ENCODE measurements at regions not wholly inside any gene's neighbourhood (a gene's known extent, or its start where the extent isn't known, plus 50 kb on each side); places are given as distances from the start of the nearest gene placed in this dataset.

GRCh38 chr11:69905611-69906452, 86.6 kb upstream of the FGF3 start:
- no peak for DNase-seq

DNA sequence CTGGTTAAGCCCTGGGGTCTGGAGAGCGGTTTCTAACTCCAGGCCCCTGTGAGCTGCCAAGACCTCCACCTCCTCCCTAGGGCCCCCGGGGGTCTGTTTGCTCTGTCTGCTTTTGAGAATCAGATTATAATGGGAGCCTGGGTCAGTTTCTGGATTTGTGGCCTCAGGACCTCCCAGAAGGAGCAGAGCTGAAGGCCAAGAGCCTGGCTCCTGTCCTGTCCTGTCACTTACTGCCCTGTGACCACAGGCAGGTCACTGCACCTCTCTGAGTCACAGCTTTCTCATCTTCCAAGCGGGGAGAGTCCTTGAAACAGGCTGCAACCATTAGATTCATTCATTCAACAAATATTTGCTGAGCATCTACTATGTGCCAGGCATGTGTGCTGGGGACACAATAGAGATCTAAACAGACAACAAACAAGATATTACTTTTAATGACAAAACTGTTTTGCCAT, 87.3 kb upstream of the FGF3 start:
- DNase-seq = no peak

- no peak for DNase-seq
These were observed 88.4 kb upstream of the FGF3 start for GRCh38 chr11:69907611-69908010.

GRCh38 chr11:69908511-69909220, 89.5 kb upstream of the FGF3 start:
- no peak for DNase-seq

DNA sequence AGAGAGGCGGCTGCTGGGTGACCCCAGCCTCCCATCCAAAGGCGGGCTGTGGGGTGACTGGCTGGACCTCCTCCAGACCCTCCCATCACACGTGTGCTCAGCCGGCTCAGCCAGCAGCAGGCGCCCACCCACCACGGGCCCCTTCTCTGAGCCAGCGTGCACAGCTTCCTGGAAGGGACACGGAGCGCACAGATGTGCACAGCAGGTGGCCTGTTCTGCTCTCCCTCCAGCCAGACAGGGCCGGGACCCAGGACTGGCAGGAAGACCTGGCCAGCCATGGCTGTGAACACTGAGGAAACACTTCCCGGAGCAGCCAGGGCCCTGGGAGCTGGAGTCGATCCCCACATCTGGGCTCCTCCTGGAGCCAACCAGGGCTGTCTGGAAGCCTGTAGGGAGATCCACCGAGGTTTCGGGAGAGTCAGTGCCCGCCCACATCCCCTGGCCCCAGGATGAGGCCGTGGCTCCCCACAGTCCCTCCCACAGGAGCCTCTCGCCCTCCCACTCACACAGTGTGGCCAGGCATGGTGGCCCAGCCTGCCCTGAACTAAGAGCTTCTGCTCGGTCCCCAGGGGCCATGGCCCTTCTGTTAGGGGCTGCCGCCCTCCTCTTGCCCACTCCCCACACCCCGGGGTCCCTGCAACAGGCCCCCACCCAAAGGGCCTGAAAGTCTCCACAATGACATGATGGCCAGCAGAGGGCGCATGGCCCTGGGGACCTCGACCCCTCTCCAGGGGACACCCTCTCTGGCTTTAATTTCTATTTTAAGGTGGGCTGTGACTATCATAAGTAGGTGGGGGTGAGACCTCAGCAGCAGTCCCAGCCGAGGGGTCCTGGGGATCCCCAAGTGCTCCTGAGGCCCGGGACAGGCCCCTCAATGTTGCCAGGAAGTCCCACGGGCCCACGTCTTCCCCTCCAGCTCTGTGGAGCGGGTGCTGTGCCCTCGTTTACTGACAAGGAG, 90.6 kb upstream of the FGF3 start:
- DNase-seq = no peak

GRCh38 chr11:69910519-69911309, 91.5 kb upstream of the FGF3 start:
- DNase-seq = no peak

DNA sequence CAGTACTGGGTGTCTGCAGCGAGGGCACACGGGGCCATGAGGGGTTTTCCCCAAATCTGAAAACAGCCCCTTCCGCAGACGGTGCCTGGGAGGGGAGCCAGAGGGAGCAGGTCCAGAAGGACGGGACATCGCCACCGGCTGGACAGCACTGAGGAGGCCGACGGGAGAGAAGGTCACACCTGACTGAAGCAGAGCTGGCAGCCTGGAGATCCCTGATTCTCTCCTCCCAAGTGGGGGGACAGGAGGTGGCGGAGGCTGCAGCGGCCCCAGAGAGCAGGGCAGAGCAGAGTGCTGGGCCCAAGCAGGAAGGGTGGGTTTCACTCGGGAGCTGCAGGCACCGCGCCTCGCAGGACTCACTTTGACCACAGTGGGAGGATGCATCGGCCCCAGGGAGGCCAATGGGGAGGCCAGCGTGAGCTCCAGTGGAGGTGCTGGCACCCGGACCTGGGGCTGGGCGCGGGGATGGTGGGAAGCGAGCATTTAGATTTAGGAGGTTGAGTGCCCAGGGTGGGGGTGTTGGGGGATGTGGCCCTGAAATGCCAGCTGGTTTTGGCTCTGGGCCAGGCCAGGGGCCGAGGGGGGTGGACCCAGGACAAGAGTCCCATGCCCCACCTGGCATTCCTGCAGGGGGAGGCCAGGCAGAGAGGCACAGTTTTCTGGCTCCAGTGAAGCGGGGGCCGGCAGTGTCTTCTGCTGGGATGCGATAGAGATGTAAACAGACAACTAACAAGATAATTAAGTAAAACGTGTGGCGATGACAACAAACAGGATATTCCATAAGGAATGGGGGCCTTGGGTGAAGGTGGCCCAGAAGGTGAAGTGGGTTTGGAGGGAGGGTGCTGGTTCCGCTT, 92.3 kb upstream of the FGF3 start:
- no peak for DNase-seq

DNA sequence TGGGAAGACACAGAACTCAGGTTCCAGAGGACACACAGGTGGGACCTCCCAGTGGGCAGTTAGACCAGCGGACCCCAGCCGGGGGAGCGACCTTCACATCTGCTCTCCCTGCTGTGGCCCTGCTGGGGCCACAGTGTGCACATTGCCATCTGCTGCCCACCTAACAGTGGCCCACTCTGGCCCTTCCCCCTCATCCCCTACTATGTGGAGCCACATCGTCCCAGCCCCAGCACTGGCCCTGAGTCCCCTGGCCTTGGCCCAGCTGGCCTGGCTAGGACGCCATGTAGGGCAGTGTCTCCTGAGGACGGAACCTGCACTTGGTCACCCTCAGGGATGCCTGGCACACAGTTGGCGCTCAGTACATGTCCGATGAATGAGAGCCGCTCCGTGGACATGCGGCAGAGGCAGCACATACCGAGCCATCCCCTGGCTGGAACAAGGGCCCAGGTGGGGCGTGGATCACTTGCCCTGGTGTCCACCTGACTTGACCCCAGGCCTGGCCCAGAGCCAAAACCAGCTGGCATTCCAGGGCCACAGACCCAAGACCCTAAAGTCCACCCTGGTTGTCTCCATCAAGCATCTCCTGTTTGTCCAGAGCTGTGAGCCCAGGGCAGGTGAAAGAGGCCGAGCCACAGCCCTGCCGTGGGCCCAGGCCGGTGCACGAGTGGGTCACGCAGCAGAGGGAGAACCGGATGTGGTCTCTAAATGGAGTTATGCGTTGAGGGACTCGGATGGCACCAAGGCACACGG, 93.1 kb upstream of the FGF3 start:
- DNase-seq = no peak

GRCh38 chr11:69912911-69913451, 93.8 kb upstream of the FGF3 start:
- DNase-seq = no peak

GRCh38 chr11:69913591-69914285, 94.5 kb upstream of the FGF3 start:
- no peak for DNase-seq

DNA sequence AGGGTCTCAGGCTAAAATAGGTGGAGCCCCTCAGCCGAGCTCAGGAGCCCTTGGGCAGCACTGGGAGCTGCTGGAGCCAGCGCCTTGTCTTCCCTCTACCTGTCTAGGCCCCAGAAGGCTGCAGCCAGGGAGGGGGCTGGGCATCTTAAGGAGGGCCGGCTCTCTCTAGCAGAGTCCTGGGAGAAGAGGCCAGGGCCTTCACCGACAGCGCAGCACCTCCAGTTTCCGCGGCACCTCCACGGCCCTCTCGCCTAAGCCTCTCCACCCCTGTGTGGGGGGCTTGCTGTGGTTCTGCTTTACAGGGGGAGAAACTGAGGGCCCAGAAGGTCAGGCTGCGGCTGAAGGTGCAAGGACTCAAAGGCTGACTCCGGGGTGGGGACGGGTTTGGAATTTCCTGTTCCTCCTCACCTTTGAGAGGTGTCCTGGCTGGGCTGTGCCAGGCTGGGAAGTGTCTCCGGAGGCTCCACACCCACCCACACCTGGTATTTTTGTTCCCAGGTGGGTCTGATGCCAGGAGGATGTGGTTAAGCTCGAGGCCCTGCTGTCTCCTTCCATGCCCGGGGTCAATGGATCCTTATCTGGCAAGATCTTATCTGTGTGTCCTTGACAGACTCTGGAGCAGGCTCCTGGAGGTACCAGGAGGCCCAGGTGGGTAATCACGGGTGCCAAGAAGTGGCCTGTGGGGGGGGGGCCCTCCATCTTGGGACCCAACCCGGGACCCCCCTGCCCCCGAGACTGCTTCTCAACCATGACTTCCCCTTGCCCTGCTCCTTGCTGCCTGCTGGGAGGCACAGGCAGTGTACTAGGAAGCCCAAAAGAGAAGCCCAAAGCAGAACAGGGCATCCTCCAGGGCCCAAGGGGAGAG, 95.3 kb upstream of the FGF3 start:
- no peak for DNase-seq

DNA sequence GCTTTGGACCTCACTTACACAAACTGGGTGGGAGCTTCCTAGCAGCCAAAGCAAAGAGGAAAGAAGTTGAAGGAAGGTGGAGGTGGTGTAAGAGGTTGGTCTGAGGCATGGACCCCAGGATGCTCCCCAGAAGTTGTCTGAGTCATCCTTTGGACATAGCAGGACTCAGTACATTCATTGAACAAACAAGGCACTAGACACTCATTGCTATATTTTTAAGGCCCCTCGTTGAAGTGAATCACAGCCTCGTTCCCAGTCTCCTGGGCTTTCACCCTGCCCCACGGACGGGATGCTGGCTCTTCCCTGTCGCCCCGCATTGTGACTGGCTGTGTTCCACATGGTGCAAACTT, 95.9 kb upstream of the FGF3 start:
- DNase-seq = no peak

GRCh38 chr11:69915501-69916250, 96.5 kb upstream of the FGF3 start:
- peak; percentile 49 for DNase-seq

DNA sequence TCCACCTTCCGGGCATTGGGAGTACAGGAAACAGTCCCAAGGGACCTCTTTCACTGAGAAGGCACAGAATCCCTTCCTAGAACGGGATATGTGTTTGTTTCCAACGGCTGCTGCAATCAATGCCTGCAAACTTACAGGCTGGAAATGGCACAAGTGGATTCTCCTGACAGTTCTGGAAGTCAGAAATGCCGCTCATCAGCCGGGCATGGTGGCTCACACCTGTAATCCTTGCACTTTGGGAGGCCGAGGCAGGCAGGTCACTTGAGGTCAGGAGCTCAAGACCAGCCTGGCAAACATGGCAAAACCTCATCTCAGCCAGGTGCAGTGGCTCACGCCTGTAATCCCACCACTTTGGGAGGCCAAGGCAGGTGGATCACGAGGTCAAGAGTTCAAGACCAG, 97.0 kb upstream of the FGF3 start:
- peak; percentile 42 for DNase-seq

DNA sequence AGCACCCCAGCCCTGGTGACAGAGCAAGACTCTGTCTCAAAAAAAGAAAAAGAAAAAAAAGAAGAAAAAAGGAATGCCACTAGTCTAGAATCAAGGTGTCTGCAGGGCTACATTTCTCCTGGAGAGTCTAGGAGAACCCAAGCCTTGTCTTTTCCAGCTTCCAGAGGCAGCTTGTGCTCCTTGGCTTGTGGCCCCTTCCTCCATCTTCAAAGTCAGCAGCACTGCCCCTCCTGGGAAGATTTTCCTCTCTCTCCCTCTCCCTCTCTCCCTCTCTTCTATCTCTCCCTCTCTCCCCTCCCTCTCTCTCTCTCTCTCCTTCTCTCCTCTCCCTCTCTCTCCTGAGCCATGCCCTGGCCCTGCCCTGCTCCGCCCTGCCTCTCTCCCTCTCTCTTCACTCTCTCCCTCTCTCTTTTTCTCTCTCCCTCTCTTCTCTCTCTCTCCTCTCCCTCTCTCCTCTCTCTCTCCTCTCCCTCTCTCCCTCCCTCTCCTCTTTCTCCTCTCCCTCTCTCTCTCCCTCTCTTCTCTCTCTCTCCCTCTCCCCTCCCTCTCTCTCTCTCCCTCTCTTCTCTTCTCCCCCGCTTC, 97.7 kb upstream of the FGF3 start:
- DNase-seq = no peak

- no peak for DNase-seq
These were observed 98.3 kb upstream of the FGF3 start for GRCh38 chr11:69917529-69917928.

DNA sequence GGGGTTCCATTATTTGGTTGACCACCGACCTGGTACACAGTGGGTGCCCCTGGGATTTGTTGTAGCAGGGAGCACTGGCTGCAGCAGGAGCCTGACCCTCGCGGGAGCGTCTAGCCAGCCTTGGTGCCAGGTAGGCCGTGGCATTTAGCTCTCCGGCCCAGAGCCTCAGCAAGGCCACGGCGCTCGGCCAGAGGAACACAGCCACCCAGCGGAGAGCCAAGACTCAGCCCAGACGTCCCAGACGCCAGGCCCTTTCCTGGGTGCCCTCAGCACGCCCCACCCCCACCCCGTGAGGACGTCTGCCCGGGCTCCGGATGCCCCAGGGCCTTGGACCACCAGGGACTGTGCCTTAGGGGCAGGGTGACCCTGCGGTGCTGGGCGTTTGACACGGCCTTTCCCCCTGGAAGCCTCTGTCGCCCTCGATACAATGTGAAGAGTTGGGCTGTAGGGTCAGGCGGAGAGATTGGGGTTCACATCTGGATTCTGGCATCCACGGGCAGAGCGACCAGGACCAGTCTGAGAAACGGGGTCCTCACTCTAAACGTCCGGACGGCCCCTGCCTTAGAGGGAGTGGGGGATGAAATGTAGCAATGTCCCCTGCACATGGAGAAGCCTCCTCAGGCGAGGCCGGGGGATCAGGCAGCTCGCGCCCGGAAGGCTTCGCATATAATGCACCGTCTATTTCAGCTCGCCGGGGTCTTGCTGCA, 99.2 kb upstream of the FGF3 start:
- DNase-seq = no peak
